Femur (tissue), 1 donor: ENCODE measurements at regions not wholly inside any gene's neighbourhood (a gene's known extent, or its start where the extent isn't known, plus 50 kb on each side); places are given as distances from the start of the nearest gene placed in this dataset.
"Not testable (repeated sequence)": the region's sequence is repeated elsewhere in the genome, so short reads cannot be mapped to it uniquely, and the experiment has no call there.

ENCODE experiments used
- DNase-seq: peaks from one replicate; pipeline ENCODE4 v3.0.0-alpha.2; 2017

DNA sequence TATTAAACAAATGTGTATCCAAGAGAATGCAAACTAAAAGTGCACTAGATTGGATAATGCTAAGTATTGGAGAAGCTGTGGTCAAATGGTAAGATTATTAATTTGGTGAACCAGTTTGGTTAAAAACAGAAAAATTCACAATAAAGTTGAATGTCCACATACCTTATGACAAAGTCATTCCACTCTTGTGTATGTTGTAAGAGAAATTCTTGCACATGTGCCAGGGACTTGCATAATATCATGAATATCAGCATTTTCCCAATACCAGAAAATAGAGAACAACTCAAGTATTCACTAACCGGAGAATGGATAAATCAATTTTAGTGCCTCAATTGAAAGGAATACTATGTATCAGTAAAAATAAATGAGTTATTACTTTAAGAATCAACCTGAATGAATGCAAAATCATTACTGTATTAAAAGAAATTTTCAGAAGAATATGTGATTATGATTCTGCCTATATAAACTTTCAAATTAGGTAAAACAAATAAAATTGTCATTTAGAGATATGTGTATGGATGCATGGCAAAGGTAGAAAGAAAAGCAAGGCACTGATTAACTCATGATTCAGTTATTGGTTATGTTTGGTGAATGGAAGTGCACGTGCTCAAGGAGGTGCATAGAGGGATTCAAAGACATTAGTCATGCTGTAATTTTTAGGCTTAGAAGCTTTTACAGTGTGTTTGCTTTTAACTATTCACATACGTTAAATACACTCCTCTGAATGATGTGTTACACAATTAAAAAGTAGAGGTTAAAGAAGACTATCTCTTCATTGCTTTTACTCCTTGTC is 217.4 kb upstream of the KCNK2 start:
- no peak for DNase-seq

DNA sequence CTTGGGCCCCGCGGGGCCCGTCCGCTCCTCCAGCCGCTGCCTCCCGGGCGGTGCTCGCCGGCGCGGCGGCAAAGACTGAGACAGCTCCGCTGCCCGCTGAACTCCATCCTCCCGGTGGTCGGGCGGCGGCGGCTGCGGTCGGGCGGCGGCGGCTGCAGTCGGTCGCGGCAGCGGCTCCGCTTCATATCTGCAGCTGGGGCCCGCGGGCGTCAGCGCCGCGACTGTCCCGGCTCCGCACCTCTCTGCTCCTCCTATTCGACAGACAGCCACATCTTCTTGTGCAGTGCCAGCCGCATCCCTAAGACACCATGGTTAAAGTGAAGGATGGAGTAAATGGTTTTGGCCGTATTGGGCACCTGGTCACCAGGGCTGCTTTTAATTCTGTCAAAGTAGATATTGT is 212.1 kb upstream of the KCNK2 start:
- DNase-seq, result not testable (repeated sequence)

DNA sequence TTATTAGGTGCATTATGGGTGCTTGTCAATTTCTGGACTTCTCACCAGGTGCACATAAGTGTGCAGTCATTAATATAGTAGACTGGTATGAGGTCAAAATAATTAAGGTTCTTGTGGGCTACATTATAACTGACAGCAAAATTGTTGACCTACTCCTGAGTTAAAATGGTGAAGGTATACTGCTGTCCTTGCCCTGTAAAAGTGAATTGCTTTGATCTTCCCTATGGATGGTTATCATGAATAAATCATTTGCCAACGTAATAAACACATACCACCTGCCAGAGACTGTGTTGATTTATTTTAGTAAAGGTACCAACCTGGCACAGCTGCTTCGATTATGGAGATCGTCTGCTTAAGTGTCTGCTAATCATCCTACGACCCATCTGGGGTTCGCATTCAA is 201.6 kb upstream of the KCNK2 start:
- no peak for DNase-seq

DNA sequence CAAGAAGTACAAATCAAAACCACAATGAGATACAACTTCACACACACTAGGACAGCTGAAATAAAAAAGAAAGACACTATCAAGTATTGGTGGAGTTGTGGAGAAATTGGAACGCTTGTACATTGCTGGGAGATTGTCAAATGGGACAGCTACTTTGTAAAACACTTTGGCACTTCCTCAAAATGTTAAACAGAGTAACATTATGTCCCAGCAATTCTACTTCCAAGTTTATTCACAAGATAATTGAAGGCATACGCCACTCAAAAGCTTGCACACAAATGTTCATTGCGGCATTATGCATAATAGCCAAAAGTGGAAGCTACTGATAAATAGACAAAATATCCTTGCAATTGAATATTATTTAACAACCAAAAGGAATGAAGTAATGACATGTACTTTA is 199.9 kb upstream of the KCNK2 start:
- no peak for DNase-seq

DNA sequence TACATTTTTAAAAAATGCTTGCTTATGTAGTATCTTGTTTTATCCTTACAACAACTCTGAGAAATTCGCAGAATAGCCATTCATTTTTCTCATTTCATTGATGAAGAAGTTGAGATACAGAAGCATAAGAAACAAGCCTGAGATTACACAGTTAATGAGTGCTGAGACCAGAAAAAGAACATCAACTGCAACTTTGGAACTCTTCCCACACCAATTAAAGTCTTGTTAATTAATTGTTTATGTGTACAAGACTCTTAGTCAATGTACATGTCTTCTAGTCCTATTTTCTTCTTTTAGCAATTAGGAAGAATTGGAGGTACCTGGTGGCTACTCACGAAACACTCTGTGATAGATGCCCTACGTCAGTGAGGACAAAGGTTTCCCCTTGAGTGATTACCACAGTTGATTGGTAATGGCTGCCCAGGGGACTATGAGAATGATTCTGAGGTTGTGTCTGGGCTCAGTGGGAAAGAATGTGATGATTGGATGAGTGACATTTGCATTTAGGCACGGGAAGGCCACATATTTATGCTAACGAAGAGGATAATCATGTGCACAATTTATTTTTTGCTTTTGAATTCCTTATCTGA is 187.4 kb upstream of the KCNK2 start:
- no peak for DNase-seq

DNA sequence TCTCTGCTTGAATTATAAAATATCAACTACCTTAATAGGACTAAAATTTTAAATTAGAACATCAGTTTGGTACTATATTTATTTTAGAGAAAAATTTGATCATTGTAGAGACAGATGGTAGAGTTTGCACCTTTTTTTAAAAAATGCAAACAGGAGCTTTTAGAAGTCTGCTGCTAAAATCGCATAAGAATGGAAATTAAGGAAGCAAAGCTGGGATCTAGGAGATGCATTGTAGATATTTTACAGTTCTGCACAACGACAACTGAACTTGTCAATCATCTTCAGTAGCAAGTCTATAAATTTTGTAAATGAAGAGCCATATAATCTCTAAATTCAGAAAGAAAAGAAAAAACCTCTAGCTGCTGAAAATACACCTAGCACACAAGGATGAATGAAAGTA is 185.6 kb upstream of the KCNK2 start:
- no peak for DNase-seq

DNA sequence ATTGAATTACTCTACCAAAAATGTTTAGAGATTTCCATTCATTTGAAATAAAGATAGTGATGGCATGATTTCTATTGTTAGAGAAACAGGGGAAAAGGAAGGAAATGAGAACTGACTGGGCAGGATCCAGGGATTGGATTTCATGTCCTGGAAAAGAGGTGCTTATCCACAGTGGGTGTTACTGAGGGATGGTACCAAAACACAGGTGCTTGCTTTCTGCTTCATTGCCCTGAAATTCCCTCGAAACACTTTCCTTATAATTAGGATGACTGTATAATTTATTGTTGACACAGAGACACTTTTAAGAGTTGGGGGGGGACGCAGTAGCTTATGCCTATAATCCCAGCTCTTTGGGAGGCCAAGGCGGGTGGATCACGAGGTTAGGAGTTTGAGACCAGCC is 185.0 kb upstream of the KCNK2 start:
- no peak for DNase-seq

DNA sequence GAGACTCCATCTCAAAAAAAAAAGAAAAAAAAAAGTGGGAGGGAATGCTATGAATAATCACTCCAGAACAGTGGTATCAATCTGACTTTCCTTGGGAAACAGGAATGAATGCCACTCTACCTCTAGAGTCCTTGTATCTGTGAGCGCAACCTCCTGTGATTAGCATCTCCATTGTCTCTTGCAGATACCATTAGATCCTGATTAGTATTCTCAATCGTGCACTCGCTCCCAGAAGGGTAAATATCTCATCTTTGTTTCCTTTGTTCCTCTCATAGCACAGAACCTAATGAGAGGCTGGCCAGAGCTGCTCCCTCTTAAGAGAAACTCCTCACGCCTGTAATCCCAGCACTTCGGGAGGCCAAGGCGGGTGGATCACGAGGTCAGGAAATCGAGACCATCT is 184.4 kb upstream of the KCNK2 start:
- no peak for DNase-seq

DNA sequence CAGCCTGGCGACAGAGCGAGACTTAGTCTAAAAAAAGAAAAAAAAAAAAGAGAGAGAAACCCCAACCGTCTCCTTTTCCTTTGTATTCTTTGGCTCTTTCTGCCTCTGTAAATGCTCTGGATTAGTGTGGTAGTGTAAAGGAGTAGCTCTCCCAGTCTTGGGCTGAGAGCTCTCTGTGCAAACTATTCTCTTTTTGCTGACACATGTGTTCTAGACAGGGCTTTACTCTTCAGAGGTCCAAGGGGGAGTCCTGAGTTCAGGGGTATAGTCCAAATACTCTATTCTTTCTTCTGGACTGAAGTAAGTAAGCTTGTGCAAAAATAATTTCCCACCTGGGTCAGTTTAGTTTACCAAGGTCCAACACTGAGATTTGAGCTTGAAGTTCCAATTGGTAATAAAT is 183.8 kb upstream of the KCNK2 start:
- DNase-seq, result no peak

DNA sequence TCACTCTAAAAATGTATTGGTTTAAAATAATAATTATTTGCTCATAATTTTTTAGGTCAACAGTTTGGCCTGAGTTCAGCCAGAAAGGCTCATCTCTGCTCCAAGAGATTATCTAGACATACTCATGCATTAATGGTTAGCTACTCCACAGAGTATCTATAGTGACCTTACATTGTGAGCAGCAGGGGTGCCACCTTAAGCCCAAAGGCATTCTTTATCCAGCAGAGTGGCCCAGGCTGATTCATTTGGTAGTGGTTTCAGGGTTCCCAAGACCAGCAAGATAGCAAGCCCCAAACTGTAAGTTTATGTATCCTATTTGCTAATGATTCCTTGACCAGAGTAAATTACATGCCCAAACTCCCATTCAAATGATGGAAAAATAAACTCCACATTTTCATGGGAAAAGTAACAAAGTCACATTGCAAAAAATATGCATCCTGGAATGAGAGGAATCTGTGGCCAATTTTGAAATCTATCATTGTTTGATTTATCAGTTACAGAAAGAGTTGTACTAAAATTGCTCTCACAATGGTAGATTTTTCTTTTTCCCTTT is 182.6 kb upstream of the KCNK2 start:
- no peak for DNase-seq

DNA sequence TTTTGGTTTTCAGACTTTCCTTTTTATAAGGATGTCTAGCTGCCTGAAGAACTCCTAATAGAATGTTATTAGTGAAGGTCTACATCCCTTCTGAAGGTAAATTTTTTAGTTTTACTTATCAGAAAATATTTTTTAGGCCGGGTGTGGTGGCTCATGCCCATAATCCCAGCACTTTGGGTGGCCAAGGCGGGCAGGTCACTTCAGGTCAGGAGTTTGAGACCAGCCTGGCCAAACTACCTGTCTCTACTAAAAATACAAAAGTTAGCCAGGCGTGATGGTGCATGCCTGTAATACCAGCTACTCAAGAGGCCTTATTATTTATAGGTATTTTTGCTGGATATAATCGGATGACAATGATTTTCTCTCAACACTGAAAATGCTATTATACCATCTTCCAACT is 181.9 kb upstream of the KCNK2 start:
- no peak for DNase-seq

DNA sequence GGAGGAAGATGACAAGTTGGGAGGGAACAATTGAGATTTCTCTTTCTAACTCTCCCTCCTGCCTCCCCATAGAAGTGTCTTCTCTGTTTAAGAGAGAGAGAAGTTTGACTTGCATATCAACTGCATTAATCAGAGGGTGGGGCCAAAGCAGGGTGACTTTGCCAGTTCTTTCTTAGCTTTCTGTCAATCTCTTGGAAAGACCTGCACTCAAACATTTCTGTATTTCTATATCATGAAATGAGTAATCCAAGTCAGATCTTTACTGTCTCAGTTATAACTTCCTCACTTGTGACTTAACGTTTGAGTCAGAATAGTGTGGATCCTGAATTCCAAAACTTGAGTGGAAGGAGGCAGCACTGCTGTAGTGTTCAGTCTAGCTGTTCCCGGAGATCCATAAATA is 180.8 kb upstream of the KCNK2 start:
- DNase-seq, result no peak

DNA sequence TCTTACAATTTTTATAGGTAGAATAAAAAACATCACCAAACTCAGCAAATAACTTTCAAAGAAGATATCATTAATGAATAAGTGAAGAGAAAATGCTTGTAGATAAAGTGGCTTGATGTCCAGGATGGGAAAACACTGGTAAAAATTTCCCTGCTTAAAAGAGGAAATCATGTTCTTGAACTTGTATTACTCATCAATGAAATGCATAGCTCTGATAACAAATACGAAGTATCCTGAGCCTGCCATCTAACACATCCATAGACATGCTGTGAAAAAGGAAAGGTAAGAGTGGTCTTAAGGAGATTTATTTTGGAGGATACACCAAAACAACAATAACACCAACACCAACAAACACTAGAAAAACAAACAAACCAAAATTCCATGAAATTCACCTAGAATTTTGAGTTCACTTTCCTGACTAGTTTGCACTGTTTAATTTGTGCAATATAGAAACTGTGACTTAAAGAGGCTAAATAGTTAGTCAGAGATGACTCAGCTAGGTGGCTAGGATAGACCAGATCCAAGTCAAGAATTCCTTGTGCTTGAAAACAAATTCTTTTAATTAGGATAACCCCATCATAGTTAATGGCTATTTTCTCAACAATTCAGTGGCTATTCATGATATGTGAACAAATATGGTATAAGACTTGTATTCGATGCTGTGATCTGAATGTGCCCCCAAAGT is 179.8 kb upstream of the KCNK2 start:
- DNase-seq, result no peak

DNA sequence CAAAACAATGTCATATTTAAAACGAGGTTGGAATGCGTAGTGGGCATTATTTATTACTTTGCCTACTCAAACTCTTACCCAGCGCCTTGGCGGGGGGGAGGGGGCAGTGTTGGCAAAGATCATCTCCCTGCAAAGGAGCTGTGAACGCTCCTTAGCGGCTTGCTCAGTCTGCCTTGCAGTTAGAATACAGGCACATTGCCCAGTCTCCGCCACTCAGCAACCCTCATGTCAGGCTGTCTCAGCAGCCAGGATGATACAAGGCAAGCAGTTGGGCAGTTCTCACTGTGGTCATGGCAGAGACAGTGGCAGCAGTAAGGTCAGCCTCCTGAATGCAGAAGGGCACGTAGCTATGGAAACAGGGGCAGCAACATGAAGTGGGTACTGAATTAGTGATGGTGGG is 170.4 kb upstream of the KCNK2 start:
- no peak for DNase-seq

DNA sequence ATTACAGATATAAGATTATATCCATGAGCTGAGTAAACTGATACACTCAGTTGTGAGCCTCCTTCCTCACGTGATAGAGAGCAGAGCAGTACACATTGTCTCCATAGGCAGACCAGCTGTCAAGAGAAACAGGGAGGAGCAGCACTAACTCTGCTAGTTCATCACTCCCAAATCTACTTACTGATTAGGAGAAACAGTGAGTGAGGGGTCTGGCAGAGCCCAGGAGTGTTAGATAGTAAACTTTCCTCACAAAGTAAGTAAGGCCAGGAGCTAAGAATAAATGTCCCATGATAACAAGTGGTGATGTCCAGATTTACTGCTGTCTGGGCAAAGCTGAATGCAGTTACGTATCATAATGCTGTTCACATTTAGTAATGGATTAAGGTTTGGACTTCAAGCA is 168.6 kb upstream of the KCNK2 start:
- no peak for DNase-seq

DNA sequence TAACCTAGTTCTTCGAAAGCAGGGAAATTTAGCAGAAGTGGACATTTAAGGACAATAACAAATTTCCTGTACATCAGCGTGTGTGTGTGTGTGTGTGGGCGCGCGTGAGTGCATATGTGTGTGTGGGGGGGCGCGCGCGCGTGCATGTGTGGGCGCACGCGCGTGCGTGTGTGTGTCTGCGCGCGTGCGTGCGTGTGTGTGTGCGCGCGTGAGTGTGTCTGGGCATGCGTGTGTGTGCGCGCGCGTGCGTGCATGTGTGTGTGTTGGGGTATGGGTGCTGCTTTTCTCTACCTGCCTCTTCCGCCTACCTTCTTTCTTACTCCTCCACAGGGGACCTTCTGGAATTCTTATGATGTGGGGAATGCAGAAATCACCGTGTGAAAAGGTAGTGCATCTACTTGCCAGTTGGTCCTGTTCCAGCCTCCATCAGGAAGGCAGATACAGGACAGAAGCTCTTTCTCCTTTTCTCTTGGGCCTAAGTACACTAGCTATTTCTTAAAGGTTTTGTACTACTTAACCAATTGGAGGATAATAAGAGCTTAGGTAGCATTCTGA is 165.4 kb upstream of the KCNK2 start:
- no peak for DNase-seq

DNA sequence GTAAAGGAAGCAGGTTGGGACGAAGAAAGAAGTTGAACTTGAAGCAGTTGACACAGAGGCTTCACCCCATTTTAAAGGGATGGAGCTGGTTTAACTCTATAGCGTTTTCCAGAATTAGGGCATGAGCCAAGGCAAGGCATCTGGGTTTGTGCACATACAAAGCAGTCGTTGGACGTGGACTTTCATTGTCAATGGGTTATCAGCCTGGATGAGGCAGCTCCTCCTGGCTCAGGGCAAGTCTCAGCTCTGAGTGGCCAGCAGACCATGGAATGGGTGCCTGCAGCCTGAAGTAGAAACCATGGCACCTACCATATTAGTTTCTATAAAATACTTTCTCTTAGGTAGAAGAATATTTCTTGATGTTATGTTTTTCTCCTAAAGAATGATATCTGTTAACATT is 163.8 kb upstream of the KCNK2 start:
- no peak for DNase-seq

DNA sequence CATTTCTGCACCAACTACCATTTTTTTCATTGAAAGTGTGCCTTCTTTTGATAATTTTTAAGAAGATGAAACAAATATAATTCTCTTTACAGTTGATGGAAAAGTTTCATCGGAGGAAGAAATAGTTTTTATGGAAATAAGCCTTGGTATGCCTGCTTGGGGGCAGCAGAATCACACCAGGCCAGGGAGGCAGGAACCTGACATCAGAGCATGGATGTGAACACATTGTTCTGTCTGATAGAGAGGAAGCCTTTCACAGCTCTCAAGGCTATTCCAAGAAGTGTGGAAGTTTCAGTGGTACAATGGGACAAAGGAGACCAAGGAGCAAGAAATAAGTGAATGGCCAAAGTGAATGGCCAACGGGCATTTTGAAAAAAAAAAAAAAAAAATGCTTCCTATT is 162.2 kb upstream of the KCNK2 start:
- no peak for DNase-seq

DNA sequence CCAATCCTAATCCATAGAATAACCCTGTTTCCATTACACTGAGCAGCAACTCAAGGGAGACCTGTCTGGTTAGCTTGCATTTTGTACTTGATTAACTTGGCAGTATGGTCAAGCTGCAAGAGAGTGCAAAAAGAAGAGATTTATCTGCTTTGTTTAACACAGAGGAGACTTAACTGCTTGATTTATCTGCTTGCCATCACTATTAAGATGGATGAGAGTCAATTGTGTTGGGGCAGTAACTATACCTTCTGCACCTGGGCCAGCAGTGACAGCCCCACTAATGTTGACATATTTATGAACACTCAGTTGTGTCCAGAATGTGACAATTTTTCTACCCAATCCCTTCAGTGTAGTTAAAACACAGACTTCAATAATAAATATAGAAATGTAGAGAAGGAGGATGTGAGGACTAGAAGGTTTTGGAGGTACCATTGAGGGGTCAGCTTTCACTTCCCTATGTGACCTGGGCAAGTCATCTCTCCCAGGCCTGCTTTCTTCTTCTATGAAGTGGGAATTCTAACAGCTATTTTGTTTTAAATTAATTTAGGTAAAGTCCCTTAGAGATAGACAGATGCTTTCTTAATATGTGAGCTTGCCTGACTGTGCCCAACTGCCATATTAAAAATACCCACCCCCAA is 159.1 kb upstream of the KCNK2 start:
- DNase-seq, result no peak

DNA sequence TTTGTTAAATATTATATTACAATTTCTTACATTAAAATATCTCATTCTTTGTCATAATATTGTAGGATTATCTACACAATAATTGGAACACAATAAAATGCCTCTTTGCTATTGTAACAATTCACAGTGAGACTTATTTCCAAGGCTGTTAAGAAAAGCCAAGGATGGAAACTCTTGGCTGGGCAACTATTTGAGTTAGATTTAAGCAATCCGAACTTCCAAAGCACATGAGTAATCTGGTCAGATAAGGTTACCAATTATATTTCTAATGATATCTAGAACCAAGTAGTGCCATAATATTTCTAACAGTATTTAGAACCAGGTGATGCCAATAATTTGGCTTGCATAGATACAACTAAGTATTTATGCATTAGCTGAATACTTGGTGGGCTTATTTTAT is 154.7 kb upstream of the KCNK2 start:
- DNase-seq, result no peak

DNA sequence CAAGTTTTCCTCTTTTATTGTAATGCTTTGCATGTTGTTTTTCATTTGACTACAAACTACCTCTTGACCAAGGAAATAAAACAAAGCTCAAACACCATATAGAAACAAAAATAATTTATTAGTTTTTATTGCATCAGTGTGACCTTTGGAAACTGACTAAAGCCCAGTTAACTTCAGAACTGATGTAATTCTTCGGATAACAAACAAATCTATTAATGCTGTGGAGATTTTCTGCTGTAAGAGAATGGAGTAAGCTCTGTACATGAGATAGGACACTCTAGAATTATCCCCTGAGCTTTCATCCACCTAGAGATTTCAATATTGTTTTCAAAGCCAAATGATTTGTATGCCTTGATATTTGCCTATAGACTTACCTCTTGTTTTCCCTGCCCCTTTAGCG is 154.0 kb upstream of the KCNK2 start:
- no peak for DNase-seq

DNA sequence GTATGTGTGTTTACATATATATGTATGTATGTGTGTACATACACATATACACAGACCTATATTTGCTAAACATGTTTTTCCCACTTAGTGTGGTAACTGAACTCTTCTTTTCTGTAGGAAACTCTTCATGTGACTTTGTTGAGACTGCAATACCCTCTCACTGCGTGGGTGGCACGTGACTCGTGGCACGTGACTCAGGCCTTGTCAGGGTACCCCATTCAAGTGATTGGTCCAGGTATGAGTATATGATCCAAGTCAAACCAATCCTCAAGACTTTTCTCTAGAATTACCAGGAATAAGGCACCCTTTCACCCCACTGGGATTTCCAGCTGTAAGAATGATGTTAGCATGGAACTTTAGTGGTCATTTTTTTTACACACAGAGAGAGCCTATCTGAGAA is 149.2 kb upstream of the KCNK2 start:
- DNase-seq, result no peak

DNA sequence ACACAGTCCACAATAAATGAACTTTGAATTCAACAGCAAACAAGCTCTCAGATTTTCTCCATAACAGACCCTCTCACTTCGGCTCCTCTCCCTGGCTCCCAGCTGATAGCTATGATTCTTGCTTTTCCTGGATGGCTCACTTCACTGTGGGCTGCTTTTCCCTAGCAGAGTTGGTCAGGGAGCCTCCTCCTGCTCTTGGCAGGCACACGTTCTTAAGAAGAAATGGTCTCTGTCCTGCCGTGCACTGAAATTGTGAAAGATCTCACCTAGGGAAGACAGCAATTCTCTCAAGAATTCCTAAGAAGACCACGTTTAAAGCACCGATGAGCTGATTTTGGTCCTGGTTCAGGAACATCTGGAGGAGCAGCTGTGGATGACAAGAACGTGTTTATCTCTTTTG is 148.5 kb upstream of the KCNK2 start:
- DNase-seq, result no peak
